ENCODE measurements at regions not wholly inside any gene's neighbourhood (a gene's known extent, or its start where the extent isn't known, plus 50 kb on each side); places are given as distances from the start of the nearest gene placed in this dataset.
"Not testable (repeated sequence)": the region's sequence is repeated elsewhere in the genome, so short reads cannot be mapped to it uniquely, and the experiment has no call there.

DNA sequence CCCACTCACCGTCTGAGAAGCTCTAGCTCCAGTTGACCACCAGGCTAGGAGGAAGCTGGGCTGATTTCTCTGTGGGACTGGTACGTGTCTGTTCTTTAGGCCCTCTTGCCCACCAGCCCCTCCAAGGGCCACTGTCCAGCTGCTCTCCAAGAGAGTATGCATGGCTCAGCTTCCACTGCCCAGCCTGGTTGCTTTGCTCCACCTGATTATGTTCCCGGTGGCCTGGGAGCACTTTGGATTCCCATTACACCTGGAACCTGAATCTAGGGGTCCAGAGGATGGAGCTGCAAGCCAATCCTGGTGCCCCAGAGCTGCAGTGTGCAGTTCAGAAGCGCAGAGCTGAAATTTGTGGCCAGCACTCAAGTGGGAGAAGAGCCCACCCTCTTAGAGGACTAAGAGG is 402.1 kb upstream of the CNTN6 start:
- Histone ChIP-seq H3K36me3 (ENCODE audit: control insufficient read depth, insufficient read depth, low read length) (no peaks in the 10 kb centered on the region), H3K27ac (ENCODE audit: low read depth, low read length) (no peak overlapping the region), H3K4me1 (ENCODE audit: control insufficient read depth, insufficient read depth, low read length) (no peaks in the 10 kb centered on the region), H3K9ac (ENCODE audit: low read length) (no peak overlapping the region), H3K4me3 (ENCODE audit: low read length) (no peak overlapping the region), H3K27me3 (ENCODE audit: control insufficient read depth, insufficient read depth, low read length) (no peaks in the 10 kb centered on the region)

DNA sequence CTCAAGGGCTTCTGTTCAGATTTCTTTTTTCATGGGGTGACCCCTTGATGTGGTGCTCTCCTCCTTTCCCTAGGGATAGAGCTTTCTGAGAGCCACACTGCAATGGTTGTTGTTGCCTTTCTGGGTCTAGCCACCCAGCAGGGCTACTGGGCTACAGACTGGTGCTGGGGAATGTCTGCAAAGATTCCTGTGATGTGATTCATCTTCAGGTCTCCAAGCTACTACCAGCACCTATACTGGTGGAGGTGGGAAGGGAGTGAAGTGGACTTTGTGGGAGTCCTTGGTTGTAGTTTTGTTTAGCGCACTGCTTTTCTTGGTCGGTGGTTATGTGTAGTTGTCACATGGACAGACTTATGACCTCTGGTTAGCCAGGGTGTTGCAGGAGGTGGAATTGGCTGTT is 392.3 kb upstream of the CNTN6 start:
- no peak overlapping the region for H3K27ac ChIP-seq (ENCODE audit: low read depth, low read length)
- no peaks in the 10 kb centered on the region for H3K36me3 ChIP-seq (ENCODE audit: control insufficient read depth, insufficient read depth, low read length)
- H3K27me3 ChIP-seq (ENCODE audit: control insufficient read depth, insufficient read depth, low read length): no peaks in the 10 kb centered on the region
- H3K4me1 ChIP-seq (ENCODE audit: control insufficient read depth, insufficient read depth, low read length): no peaks in the 10 kb centered on the region
- H3K9ac ChIP-seq (ENCODE audit: low read length): no peak overlapping the region
- H3K4me3 ChIP-seq (ENCODE audit: low read length): no peak overlapping the region

DNA sequence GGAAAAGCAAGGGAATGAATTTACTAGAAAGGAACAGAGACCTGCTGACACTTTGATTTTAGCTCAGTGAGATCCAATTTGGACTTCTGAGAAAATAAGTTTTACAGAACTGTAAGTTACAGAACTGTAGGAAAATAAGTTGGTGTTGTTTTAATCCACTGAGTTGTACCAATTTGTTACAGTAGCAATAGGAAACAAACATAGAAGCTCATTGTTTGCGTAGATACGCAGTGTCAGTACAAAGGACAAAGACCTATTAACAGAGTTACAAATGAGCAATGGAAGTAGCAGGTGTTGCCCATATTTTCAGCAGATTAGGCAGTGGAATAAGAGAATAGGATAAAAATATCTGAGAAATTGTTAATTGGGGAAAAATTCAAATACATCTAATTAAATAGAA is 385.8 kb upstream of the CNTN6 start:
- no peaks in the 10 kb centered on the region for H3K36me3 ChIP-seq (ENCODE audit: control insufficient read depth, insufficient read depth, low read length)
- H3K27me3 ChIP-seq (ENCODE audit: control insufficient read depth, insufficient read depth, low read length): no peaks in the 10 kb centered on the region
- H3K27ac ChIP-seq (ENCODE audit: low read depth, low read length): no peak overlapping the region
- no peak overlapping the region for H3K9ac ChIP-seq (ENCODE audit: low read length)
- H3K4me3 ChIP-seq (ENCODE audit: low read length): no peak overlapping the region
- H3K4me1 ChIP-seq (ENCODE audit: control insufficient read depth, insufficient read depth, low read length): no peaks in the 10 kb centered on the region

DNA sequence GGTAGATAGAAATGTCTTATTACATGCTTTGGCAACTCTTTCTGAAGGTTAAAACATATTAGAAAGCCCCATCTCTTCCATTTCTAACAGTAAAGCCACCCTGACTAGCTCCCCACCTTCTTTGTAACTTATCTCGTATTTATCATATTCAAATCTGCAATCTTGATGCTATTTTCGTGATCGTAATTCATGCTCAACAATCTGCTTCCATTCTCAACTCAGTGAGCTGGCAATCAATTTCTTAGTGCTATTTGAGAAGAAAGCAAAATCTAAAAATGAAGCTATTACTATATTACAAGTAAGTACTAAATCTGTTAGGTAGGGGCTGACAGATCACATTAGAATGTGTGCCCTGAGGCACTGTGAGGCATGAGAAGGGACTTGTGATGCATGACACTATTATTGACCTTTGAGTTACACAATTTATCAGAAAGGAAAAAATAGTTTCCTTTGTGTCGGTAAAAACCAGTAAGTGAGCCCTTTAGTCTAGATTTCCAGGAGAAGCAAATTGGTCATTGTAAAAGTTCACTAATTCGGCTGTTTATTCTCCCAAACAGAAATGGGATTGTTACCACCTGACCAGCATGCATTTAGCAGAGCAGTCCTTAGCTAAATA is 379.7 kb upstream of the CNTN6 start:
- Histone ChIP-seq H3K27me3 (ENCODE audit: control insufficient read depth, insufficient read depth, low read length) (no peaks in the 10 kb centered on the region), H3K4me3 (ENCODE audit: low read length) (no peak overlapping the region), H3K4me1 (ENCODE audit: control insufficient read depth, insufficient read depth, low read length) (no peaks in the 10 kb centered on the region), H3K27ac (ENCODE audit: low read depth, low read length) (no peak overlapping the region), H3K36me3 (ENCODE audit: control insufficient read depth, insufficient read depth, low read length) (no peaks in the 10 kb centered on the region), H3K9ac (ENCODE audit: low read length) (no peak overlapping the region)

DNA sequence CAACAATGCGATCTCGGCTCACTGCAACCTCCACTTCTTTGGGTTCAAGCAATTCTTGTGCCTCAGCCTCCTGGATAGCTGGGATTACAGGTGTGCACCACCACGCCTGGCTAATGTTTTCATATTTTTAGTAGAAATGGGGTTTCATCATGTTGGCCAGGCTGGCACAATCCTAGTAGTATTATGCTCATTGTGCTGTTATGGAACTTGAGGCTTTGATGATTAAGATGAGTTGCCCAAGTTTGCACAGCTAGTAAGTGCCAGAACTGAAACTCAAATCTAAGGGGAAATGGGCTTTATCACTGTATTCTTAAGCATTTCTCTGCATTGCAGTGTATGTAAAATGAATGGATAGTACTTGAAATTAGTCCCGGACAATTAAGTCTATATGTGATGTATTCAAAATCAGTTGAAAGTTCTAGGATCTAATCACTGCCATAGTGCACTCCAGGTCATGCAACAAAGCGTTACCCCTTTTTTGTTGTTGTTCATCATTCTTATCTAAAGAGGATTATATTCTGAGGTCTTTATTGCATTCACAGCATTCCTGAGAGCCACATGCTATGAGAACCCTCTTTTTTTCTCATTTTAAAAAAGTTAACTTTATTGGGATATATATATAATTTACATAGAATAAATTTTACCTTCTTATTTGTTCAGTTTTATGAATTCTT is 378.7 kb upstream of the CNTN6 start:
- H3K4me1 ChIP-seq (ENCODE audit: control insufficient read depth, insufficient read depth, low read length): no peaks in the 10 kb centered on the region
- H3K9ac ChIP-seq (ENCODE audit: low read length): no peak overlapping the region
- H3K27me3 ChIP-seq (ENCODE audit: control insufficient read depth, insufficient read depth, low read length): no peaks in the 10 kb centered on the region
- H3K27ac ChIP-seq (ENCODE audit: low read depth, low read length): no peak overlapping the region
- H3K4me3 ChIP-seq (ENCODE audit: low read length): no peak overlapping the region
- H3K36me3 ChIP-seq (ENCODE audit: control insufficient read depth, insufficient read depth, low read length): no peaks in the 10 kb centered on the region

DNA sequence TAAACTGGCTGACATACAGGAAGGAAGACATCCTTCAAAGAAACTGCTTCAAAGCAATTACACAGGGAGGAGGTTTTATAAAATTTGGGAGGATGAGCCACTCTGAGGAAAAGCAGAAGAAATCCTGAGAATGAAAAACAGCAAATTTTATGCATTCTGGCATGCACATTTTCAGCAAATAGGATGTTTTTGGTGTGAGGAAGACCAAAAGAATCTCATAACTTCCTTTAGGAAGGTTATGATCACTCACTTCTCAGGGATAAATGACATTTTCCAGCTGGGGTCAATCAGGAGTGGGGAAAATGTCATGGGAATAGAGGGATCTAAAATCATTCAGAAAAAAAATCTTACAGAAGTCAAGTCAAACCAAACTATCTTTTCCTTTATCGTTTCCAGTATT is 371.7 kb upstream of the CNTN6 start:
- no peak overlapping the region for H3K4me3 ChIP-seq (ENCODE audit: low read length)
- no peaks in the 10 kb centered on the region for H3K4me1 ChIP-seq (ENCODE audit: control insufficient read depth, insufficient read depth, low read length)
- H3K36me3 ChIP-seq (ENCODE audit: control insufficient read depth, insufficient read depth, low read length): no peaks in the 10 kb centered on the region
- no peak overlapping the region for H3K27ac ChIP-seq (ENCODE audit: low read depth, low read length)
- no peaks in the 10 kb centered on the region for H3K27me3 ChIP-seq (ENCODE audit: control insufficient read depth, insufficient read depth, low read length)
- H3K9ac ChIP-seq (ENCODE audit: low read length): no peak overlapping the region

DNA sequence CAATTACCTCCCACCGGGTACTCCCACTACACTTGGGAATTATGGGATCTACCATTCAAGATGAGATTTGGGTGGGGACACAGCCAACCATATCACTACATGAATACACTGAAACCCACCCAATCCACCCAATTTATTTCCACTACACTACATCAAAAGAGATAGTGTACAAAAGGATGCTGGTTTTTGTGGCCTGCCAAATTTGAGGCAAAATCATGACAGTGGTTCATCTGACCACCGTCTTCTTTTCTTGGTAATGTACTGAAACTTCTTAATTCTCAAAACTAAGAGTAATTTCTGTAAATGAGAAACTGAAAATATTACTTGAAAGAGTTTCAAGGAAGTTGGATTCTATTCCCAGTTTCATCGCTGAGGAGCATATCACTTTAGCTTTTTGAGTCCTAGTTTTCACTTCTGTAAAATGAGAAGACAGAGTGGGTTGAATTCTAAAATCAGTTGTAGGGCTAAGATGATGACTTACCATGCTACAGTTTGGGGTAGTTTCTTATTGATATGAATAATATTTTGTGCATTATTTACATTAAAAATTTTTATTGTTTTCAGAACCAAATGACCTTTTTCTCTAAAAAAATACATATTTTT is 360.4 kb upstream of the CNTN6 start:
- no peaks in the 10 kb centered on the region for H3K4me1 ChIP-seq (ENCODE audit: control insufficient read depth, insufficient read depth, low read length)
- no peaks in the 10 kb centered on the region for H3K27me3 ChIP-seq (ENCODE audit: control insufficient read depth, insufficient read depth, low read length)
- no peaks in the 10 kb centered on the region for H3K36me3 ChIP-seq (ENCODE audit: control insufficient read depth, insufficient read depth, low read length)
- H3K27ac ChIP-seq (ENCODE audit: low read depth, low read length): no peak overlapping the region
- H3K4me3 ChIP-seq (ENCODE audit: low read length): no peak overlapping the region
- H3K9ac ChIP-seq (ENCODE audit: low read length): no peak overlapping the region

DNA sequence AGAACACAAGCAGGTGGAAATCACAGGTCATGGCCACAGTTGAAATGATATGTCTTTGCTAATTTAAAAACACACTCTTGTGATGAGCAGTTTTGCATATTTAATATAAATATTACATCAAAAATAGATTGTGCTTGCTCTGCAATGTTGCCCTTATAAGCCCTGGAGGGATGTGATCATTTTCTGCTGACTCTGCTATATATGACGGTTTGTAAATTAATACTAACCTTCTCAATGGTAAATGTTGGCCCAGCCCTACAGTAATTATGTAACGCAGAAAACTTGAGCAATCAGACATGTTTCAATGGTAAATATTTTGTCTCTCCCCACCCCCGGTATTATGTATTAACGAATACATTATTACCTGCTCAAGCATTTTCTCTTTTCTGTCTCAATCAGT is 359.5 kb upstream of the CNTN6 start:
- H3K27me3 ChIP-seq (ENCODE audit: control insufficient read depth, insufficient read depth, low read length): no peaks in the 10 kb centered on the region
- no peaks in the 10 kb centered on the region for H3K36me3 ChIP-seq (ENCODE audit: control insufficient read depth, insufficient read depth, low read length)

DNA sequence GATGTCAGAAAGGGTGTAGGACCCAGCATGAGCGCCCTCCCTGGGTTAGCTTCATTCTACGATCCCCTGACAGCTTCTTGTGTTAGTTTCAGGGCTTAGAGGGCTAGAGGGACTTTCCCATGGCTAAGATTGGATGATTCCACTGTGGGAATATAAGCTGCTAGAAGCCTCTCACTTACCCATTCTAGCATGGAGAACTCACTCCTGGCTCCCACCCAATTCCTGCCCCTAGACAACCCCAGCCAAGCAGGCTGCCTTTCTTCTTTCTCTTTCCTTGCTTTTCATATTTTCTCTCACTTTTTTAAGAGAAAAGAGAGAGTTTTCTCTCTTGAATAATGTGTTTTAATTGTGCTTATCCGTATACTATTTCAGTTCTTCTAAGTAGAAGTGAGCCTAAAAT is 335.1 kb upstream of the CNTN6 start:
- Histone ChIP-seq H3K4me3 (ENCODE audit: low read length) (no peak overlapping the region), H3K4me1 (ENCODE audit: control insufficient read depth, insufficient read depth, low read length) (no peaks in the 10 kb centered on the region), H3K27ac (ENCODE audit: low read depth, low read length) (no peak overlapping the region), H3K27me3 (ENCODE audit: control insufficient read depth, insufficient read depth, low read length) (no peaks in the 10 kb centered on the region), H3K9ac (ENCODE audit: low read length) (no peak overlapping the region), H3K36me3 (ENCODE audit: control insufficient read depth, insufficient read depth, low read length) (no peaks in the 10 kb centered on the region)

More for the DNA sequence above, 359.5 kb upstream of the CNTN6 start:
- Histone ChIP-seq H3K4me1 (ENCODE audit: control insufficient read depth, insufficient read depth, low read length) (no peaks in the 10 kb centered on the region), H3K27ac (ENCODE audit: low read depth, low read length) (no peak overlapping the region), H3K4me3 (ENCODE audit: low read length) (no peak overlapping the region), H3K9ac (ENCODE audit: low read length) (no peak overlapping the region)

DNA sequence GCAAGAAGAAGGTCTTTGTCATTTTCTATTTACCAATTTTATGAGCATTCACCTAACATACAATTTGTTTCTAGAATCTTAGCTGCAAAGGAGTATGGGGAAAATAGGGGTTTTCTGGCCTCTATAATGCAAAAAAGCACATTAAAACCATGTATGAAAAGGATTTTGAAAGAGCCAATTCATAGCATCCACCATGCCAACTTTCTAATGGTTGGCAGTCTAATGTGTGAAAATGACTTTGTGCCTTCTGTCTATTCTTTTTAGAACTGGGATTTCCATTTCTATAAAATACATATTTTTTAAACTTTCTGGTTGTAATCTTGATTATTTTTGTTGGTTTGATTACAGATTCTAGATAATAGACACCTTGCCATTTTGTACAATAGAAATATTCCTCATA is 333.7 kb upstream of the CNTN6 start:
- Histone ChIP-seq H3K27ac (ENCODE audit: low read depth, low read length) (no peak overlapping the region), H3K4me1 (ENCODE audit: control insufficient read depth, insufficient read depth, low read length) (no peaks in the 10 kb centered on the region), H3K27me3 (ENCODE audit: control insufficient read depth, insufficient read depth, low read length) (no peaks in the 10 kb centered on the region), H3K4me3 (ENCODE audit: low read length) (no peak overlapping the region), H3K9ac (ENCODE audit: low read length) (no peak overlapping the region), H3K36me3 (ENCODE audit: control insufficient read depth, insufficient read depth, low read length) (no peaks in the 10 kb centered on the region)

DNA sequence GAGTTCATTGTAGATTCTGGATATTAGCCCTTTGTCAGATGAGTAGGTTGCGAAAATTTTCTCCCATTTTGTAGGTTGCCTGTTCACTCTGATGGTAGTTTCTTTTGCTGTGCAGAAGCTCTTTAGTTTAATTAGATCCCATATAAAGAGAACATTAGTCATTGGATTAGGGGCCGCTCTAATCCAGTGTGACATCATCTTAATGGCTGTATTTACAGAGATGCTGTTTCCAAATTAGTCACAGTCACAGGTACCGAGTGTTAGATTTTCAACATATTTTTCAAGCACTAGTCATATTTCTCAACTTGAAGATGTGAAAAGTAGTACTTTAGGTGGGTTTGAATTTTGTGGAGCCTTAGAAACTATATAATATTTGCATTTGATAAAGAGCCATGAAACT is 319.4 kb upstream of the CNTN6 start:
- H3K36me3 ChIP-seq (ENCODE audit: control insufficient read depth, insufficient read depth, low read length); H3K27me3 ChIP-seq (ENCODE audit: control insufficient read depth, insufficient read depth, low read length); H3K4me1 ChIP-seq (ENCODE audit: control insufficient read depth, insufficient read depth, low read length); H3K27ac ChIP-seq (ENCODE audit: low read depth, low read length); H3K4me3 ChIP-seq (ENCODE audit: low read length); H3K9ac ChIP-seq (ENCODE audit: low read length): not testable (repeated sequence)

DNA sequence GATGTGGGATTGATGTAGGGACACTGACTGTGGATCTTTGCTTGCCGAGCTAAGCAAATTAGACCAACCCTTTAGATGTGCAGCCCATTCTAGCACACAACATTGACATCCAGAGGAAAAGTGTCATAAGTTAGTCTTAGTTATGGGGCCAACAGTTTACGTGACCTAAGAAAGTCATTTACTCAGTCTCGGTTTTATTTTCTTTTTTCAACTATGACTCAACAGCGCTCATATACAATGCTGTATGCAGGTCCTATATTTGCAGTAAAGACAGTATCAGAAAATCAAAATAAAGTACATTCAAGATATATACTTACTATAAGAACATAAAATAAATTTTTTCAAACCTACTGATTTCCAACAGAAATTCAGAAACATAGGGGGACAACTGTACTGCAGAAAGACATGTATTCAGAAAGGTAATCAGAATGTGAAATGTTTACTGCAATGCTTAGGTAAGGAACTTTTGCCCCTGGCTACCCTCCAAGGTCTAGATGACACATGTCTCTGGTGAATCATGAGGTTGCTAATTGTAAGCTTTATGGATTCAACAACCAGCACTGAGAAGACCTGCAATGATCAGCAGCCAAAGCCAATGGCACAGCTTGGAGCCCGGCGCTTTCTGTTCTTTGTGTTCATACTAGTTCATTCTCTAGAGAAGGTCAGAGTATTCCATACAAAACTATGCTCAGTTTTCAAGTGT is 317.5 kb upstream of the CNTN6 start:
- H3K4me3 ChIP-seq (ENCODE audit: low read length): no peak overlapping the region
- H3K27ac ChIP-seq (ENCODE audit: low read depth, low read length): no peak overlapping the region
- no peaks in the 10 kb centered on the region for H3K4me1 ChIP-seq (ENCODE audit: control insufficient read depth, insufficient read depth, low read length)
- no peaks in the 10 kb centered on the region for H3K27me3 ChIP-seq (ENCODE audit: control insufficient read depth, insufficient read depth, low read length)
- no peaks in the 10 kb centered on the region for H3K36me3 ChIP-seq (ENCODE audit: control insufficient read depth, insufficient read depth, low read length)
- H3K9ac ChIP-seq (ENCODE audit: low read length): no peak overlapping the region
